Activated naive CD8-positive, alpha-beta T cell treated with anti-CD3 and anti-CD28 coated beads, Interleukin-2, amount 10 ng/mL, durations not matched to agents 7 days and 5 days (primary cell): ENCODE measurements at regions not wholly inside any gene's neighbourhood (a gene's known extent, or its start where the extent isn't known, plus 50 kb on each side); places are given as distances from the start of the nearest gene placed in this dataset.

Source experiments
- ATAC-seq: fragments of 150-1000 bp; cut with Tn5 transposase; one replicate; pipeline ENCODE4 v1.10.0; 2021; ENCODE audit warnings: low read depth, moderate library complexity
- POLR2A ChIA-PET: fragments of 350-600 bp; sonication (Branson Sonifier 250); formaldehyde crosslinking; loops from one replicate; lab custom pipeline; 2021; ENCODE audit warnings: antibody characterized with exemption; lab: Charles Lee
- DNase-seq: peaks from one replicate; pipeline ENCODE4 v3.0.0; 2021
- H3K27ac Mint-ChIP-seq: one replicate; pipeline ENCODE4 v1.8.0; 2022; ENCODE audit warnings: mild to moderate bottlenecking, mixed read lengths
- H3K27me3 Mint-ChIP-seq: one replicate; pipeline ENCODE4 v1.8.0; 2022; ENCODE audit warnings: mild to moderate bottlenecking, moderate library complexity, mixed read lengths
- H3K36me3 Mint-ChIP-seq: one replicate; pipeline ENCODE4 v1.8.0; 2021; ENCODE audit warnings: mild to moderate bottlenecking, mixed read lengths
- H3K4me1 Mint-ChIP-seq: one replicate; pipeline ENCODE4 v1.8.0; 2021; ENCODE audit warnings: mixed read lengths
- H3K4me3 Mint-ChIP-seq: one replicate; pipeline ENCODE4 v1.8.0; 2022; ENCODE audit warnings: mild to moderate bottlenecking, moderate library complexity, mixed read lengths
- H3K9me3 Mint-ChIP-seq: one replicate; pipeline ENCODE4 v1.8.0; 2021; ENCODE audit warnings: mixed read lengths

DNA sequence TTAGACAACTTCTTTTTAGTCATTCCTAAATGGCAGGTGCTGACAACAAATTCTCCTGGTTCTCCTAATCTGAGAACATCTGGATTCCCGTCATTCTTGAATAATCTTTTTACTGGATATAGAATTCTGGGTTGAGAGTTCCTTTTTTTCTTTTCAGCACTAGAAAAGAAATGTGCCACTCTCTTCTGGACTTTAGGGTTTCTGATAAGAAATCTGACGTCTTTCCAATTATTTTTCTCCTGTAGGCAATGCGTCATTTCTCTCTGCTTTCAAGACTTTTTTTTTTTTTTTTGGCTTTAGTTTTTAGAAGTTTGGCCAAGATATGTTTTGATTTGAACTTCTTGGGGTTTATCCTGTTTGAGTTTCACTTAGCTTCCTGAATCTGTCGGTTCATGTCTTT is 66.1 kb upstream of the RNF24 start:
- POLR2A ChIA-PET, result interaction anchor here (3.2 kb wide), 1 partner anchor 43 kb away, joined by 17 read pairs; no protein-coding TSS in a partner anchor
- Mint-ChIP-seq H3K36me3 (peaks cover 10% of the 10 kb centered on the region), H3K4me3 (no peak overlapping the region), H3K9me3 (peaks cover 3% of the 10 kb centered on the region), H3K27me3 (no peaks in the 10 kb centered on the region), H3K4me1 (peaks cover 43% of the 10 kb centered on the region), H3K27ac (peak overlapping the region; percentile 8)
- ATAC-seq (no peak), DNase-seq (no peak)

DNA sequence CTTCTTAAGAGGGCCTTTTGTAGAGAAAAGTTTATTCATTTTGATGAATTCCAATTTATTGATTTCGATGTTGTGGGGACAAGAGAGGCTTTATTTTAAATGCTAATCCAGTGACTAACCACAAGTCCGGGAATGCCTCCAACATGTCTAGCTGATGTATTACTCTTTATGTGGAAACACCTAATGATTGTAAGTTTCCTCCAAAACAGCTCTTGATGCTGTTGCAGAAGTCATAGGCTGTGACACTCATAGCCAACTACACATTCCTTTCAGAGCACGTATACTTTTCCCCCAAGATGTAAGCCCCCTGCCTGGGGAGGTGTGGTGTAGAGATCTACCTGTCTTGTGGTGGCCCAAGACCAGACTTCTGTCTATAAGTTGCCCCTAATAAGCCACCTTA is 61.3 kb upstream of the RNF24 start:
- Mint-ChIP-seq H3K27me3 (peaks cover 15% of the 10 kb centered on the region), H3K4me3 (no peak overlapping the region), H3K9me3 (peaks cover under 1% of the 10 kb centered on the region), H3K4me1 (peaks cover 22% of the 10 kb centered on the region), H3K27ac (no peak overlapping the region), H3K36me3 (peaks cover 2% of the 10 kb centered on the region)
- POLR2A ChIA-PET, result no interaction called here
- ATAC-seq, result no peak
- DNase-seq, result no peak

DNA sequence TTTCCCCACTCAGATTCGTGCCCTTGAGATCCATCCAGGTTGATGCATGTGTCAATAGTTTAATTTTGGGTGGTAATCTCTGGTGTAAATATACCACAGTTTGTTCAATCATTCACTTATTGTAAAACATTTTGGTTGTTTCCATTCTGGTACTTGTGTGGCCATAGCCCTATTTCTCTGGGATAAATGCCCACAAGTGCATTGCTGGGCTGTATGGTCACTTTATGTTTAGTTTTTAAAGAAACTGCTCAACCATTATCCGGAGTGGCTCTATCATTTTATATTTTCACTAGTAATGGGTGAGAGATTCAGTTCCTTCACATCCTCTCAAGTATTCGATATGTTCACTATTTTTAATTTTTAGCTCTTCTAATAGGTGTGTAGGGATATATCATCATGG is 60.7 kb upstream of the RNF24 start:
- peaks cover 21% of the 10 kb centered on the region for H3K4me1 Mint-ChIP-seq
- H3K36me3 Mint-ChIP-seq, result no peaks in the 10 kb centered on the region
- H3K27ac Mint-ChIP-seq, result no peak overlapping the region
- DNase-seq (no peak), ATAC-seq (no peak)
- no peak overlapping the region for H3K4me3 Mint-ChIP-seq
- POLR2A ChIA-PET, result no interaction called here
- H3K9me3 Mint-ChIP-seq, result no peaks in the 10 kb centered on the region
- peaks cover 15% of the 10 kb centered on the region for H3K27me3 Mint-ChIP-seq

DNA sequence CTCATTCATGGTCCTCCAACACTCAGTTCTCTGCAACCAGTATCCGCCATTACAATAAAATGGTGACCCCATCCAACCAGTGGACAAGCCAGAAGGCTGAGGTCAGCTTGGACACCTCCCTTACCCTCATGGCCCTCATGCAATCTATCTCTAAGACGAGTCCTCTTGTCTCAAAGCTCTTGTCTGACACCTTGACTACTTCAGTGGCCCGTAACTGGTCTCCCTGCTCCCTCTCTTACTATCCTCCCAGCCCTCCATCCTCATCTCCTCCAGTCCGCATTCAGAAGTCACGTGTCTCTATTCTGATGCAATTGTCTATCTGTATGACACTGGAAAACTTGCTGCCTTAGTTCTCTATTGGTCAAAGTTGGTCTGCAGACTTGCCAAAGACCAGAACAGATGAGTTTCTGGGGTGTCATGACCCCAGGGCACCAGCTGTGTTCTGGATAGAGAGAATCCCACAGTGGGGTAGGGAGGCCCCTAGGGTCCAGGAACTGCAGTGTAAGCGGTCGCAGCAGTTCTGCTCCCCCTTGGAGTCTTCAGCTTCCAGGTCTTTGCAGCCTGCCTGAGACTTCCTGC is 59.6 kb upstream of the RNF24 start:
- peaks cover 21% of the 10 kb centered on the region for H3K4me1 Mint-ChIP-seq

DNA sequence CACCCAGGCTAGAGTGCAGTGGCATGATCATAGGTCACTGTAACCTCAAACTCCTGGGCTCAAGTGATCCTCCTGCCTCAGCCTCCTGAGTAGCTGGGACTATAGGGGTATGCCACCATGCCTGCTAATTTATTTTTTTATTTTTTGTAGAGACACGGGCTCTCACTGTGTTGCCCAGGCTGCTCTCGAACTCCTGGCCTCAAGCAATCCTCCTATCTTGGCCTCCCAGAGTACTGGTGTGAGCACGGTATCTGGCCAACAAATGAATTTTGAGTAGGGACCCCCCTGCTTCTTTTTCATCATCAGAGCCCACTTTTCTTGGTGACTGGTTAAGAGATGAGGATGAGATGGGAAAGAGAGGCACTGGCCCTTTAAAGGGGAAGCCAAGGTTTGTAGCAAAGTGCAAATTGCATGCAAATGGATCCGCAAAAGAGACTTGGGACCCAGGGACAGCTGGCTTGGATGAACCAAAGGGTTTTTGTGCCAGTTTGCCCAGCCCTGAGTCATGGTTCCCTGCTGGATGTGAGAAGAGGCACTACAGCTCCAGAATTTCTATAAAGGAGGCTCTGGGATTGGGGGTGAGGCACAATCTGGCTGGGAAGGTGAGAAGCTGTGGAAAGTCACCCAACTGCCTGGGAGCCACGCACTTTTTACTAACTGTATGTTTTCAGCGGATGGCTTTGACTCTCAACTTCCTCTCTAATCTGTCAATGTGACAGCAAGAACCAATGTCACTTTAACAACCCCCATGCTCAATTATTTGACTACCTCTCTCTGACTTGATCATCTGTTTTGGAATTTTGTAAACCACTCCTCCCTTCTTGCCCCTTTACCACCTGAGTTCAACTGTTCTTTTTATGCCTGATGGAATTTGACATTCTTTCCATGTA is 58.7 kb upstream of the RNF24 start:
- Mint-ChIP-seq H3K36me3 (peaks cover 3% of the 10 kb centered on the region), H3K4me1 (peaks cover 21% of the 10 kb centered on the region), H3K27ac (no peak overlapping the region), H3K9me3 (peaks cover 3% of the 10 kb centered on the region), H3K4me3 (no peak overlapping the region), H3K27me3 (peaks cover 15% of the 10 kb centered on the region)
- ATAC-seq, result no peak
- no peak for DNase-seq
- POLR2A ChIA-PET, result interaction anchor here (0.5 kb wide), 1 partner anchor 242 kb away, joined by 3 read pairs; no protein-coding TSS in a partner anchor

More for the DNA sequence above, 59.6 kb upstream of the RNF24 start:
- POLR2A ChIA-PET, result interaction anchor here (0.5 to 0.6 kb wide), 2 partner anchors 243 to 1698 kb away, joined by 3 read pairs; no protein-coding TSS in a partner anchor
- DNase-seq (no peak), ATAC-seq (no peak)
- no peak overlapping the region for H3K4me3 Mint-ChIP-seq
- peaks cover 15% of the 10 kb centered on the region for H3K27me3 Mint-ChIP-seq
- peaks cover under 1% of the 10 kb centered on the region for H3K36me3 Mint-ChIP-seq
- no peak overlapping the region for H3K27ac Mint-ChIP-seq
- H3K9me3 Mint-ChIP-seq, result peaks cover under 1% of the 10 kb centered on the region

DNA sequence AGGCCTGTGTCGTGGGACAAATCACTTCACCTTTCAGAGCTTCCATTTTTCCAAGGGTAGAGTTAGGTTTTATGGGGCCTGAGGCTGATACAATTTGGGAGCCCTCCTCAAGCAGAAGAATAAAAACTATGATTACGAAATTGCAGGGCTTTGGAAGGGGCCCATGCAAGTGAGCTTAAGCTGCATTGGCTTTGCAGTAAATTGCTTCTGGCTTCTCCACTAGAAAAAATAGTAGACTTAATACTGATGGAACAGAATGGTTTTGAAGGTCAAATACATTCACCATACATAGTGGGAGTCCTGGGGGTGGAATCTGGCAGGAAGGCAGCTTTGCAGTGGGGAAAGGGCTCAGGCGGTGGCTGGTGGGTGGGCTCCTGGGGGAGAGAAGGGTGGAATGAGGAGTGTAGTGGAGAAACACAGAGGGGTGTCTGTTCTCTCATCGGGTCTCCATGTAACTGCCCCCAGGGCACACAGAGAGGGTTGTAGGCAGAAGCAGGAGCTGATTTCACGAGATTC is 55.9 kb upstream of the RNF24 start:
- ATAC-seq (no peak), DNase-seq (no peak)
- peaks cover 3% of the 10 kb centered on the region for H3K36me3 Mint-ChIP-seq
- no peak overlapping the region for H3K27ac Mint-ChIP-seq
- POLR2A ChIA-PET, result interaction anchor here (0.7 kb wide), 1 partner anchor 11 kb away, joined by 3 read pairs; no protein-coding TSS in a partner anchor
- peaks cover 15% of the 10 kb centered on the region for H3K27me3 Mint-ChIP-seq
- no peak overlapping the region for H3K4me3 Mint-ChIP-seq
- H3K4me1 Mint-ChIP-seq, result peaks cover 16% of the 10 kb centered on the region
- H3K9me3 Mint-ChIP-seq, result peaks cover 3% of the 10 kb centered on the region

DNA sequence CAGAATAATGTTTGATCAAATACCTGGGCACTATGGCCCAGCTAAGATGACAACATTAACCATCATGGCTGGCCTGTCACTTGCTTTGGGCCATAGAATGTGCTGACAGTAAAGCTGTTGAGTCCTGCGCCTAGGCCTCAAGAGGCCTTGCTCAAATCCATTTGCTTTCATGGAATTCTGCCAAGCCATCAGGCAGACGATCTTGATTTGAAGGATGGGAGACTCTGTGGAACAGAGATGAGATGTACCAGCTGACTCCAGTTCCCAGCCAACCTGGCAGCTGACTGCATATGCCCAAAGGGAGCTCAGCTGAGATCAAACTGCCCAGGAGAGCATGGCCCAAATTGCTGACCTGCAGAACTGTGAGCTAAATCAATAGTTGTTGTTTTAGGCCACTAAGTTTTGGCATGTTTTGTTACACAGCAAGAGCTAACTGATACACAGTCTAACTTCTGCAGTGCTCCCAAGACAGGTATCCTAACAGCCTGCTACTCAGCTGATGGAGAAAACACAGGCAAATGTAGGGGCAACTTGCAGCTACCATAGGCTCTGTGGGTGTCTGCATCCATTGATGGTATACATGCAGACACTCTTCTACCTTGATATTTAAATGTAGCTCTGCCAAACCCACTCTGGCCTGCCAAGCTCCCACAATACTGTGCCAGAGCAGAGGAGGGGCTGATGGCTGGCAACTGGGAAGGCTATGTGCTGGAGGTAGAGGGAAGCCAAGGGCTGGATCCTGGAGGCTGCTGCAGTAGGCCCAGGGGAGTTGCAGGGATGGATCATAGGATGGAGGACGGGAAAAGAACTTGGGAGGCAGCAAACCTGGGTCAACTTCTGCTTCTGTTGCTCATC is 55.2 kb upstream of the RNF24 start:
- Mint-ChIP-seq H3K4me3 (no peak overlapping the region), H3K27me3 (peaks cover 10% of the 10 kb centered on the region), H3K9me3 (peaks cover 3% of the 10 kb centered on the region), H3K27ac (no peak overlapping the region), H3K36me3 (peaks cover 3% of the 10 kb centered on the region), H3K4me1 (peaks cover 17% of the 10 kb centered on the region)
- ATAC-seq (no peak), DNase-seq (no peak)
- POLR2A ChIA-PET, result interaction anchor here (0.5 kb wide), 1 partner anchor 13 kb away, joined by 3 read pairs; no protein-coding TSS in a partner anchor

DNA sequence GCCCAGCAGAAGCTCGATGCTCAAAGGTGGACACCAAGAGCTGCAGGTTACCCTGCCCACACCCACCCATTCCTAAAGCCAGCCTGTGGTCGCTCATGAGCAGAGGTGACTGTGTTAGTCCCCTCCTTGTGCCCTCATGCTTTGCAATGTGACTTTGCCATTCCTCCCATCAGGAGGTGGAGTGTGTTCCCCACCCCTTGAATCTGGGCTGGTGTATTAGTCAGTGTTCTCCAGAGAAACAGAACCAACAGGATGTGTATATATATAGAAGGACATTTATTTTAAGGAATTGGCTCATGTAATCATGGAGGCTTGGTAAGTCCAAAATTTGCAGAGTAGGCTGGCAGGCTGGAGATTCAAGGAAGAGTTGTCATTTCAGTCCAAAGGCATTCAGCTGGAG is 54.4 kb upstream of the RNF24 start:
- peaks cover 13% of the 10 kb centered on the region for H3K4me1 Mint-ChIP-seq
- no peak for ATAC-seq

DNA sequence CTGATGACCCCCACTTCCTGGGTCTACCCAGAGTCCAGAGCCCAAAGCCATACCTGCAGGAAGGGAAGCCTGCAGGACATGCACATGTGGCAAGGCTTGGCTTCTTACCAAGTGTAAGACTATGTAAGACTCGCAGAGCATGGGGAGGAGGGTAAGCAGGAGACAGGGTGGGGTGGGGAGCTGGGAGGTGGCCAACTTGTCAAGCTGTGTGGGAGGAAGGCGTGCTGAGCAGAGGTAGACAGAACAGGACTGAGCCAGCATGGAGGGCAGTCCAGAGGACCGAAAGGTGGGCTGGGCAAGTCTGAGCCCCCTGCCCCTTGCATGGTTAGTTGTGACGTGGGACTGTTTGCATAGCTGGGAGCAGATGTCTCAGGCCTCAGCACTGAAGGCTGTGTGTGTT is 53.4 kb upstream of the RNF24 start:
- POLR2A ChIA-PET, result interaction anchor here (2.3 kb wide), 1 partner anchor 11 kb away, joined by 6 read pairs; no protein-coding TSS in a partner anchor
- DNase-seq (no peak), ATAC-seq (no peak)
- H3K36me3 Mint-ChIP-seq, result peaks cover 3% of the 10 kb centered on the region
- H3K27me3 Mint-ChIP-seq, result no peaks in the 10 kb centered on the region
- H3K27ac Mint-ChIP-seq, result no peak overlapping the region
- H3K4me3 Mint-ChIP-seq, result no peak overlapping the region
- peaks cover 11% of the 10 kb centered on the region for H3K4me1 Mint-ChIP-seq
- peaks cover 3% of the 10 kb centered on the region for H3K9me3 Mint-ChIP-seq

More for the DNA sequence above, 54.4 kb upstream of the RNF24 start:
- POLR2A ChIA-PET, result no interaction called here
- peaks cover 3% of the 10 kb centered on the region for H3K36me3 Mint-ChIP-seq
- H3K27ac Mint-ChIP-seq, result no peak overlapping the region
- H3K4me3 Mint-ChIP-seq, result no peak overlapping the region
- no peak for DNase-seq
- peaks cover 5% of the 10 kb centered on the region for H3K27me3 Mint-ChIP-seq
- H3K9me3 Mint-ChIP-seq, result peaks cover 3% of the 10 kb centered on the region

DNA sequence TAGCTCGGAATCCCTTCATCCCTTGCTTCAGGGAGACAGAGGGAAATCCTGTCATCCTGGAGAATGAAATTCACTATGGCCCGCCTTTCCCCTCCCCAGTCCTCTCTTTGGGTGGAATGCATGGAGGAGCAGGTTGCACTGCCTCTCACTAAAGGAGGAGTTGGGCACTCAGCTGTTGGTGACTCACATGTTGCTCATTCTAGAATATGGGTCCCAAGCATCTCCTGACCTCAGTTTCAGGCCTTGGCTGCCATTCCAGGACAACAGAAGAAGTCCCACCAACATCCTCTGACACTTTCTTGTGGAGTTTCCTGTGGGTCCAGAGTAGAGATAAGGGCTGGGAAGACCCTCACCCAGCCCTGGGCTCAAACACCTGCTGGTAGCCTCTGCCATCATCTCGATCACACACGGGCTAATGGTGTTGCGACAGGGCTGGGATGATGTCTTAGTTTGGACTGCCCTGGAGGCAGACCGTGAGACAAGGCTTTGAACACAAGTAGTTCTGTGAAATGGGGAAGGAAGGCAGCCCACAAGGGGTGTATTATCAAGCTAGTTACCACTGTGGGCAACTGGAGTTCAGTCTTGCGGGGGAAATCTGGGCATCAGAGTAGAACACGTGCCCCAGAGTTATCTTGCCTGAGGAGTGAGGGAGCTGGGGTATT is 52.4 kb upstream of the RNF24 start:
- DNase-seq, result no peak
- no peak for ATAC-seq
- Mint-ChIP-seq H3K27ac (no peak overlapping the region), H3K4me1 (peaks cover 11% of the 10 kb centered on the region), H3K36me3 (peaks cover 3% of the 10 kb centered on the region), H3K27me3 (no peaks in the 10 kb centered on the region), H3K9me3 (peaks cover 3% of the 10 kb centered on the region), H3K4me3 (no peak overlapping the region)
- POLR2A ChIA-PET, result interaction anchor here (2.3 kb wide), 1 partner anchor 10 kb away, joined by 6 read pairs; no protein-coding TSS in a partner anchor

DNA sequence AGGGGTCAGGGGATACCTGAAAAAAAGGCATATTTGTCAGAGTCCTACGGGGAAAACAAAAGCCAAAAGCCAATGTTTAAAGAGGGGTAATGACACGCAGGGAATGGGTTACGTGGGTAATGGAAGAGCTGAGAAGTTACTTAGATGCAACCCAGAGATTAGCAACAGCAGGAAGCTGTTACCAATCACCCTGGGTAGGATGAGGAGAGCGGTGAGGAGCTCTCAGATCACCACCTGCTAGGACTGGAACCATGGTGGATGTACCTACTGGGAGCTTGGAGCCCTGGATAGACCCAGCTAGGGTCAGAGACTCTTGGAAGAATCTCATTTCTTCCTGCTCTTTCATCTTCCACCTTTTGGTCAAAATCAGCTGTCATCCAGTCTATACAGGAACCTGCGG is 51.2 kb upstream of the RNF24 start:
- no peak for DNase-seq
- POLR2A ChIA-PET, result interaction anchor here (0.5 to 2.3 kb wide), 3 partner anchors 9 to 123 kb away, joined by 4 to 6 read pairs (median 4); no protein-coding TSS in a partner anchor
- Mint-ChIP-seq H3K36me3 (peaks cover 3% of the 10 kb centered on the region), H3K4me3 (no peak overlapping the region), H3K9me3 (peaks cover 3% of the 10 kb centered on the region), H3K27ac (no peak overlapping the region), H3K27me3 (no peaks in the 10 kb centered on the region), H3K4me1 (peaks cover 11% of the 10 kb centered on the region)
- ATAC-seq, result no peak

DNA sequence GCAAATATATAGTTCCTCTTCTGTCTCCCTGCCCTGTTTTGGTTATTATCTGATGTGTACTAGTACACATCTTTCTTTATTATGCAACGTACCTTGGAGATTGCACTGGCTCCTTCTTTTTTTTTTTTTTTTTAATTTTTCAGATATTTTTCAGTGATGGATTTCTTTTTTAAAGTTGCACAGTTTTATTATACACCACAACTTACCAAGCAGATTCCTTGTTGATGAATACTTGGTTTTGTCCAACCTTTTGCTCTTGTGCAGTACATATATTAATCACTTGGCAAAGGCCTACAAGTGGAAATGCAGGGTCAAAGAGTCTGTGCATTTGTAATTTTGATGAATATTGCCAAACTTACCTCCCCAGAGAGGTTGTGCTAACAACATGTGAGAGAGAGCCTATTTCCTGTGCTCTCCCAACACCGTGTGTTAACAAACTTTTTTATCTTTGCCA is 50.1 kb upstream of the RNF24 start:
- peaks cover 12% of the 10 kb centered on the region for H3K4me1 Mint-ChIP-seq
- POLR2A ChIA-PET, result interaction anchor here (0.6 kb wide), 1 partner anchor 146 kb away, joined by 3 read pairs; no protein-coding TSS in a partner anchor

More for the DNA sequence above, 50.1 kb upstream of the RNF24 start:
- H3K27ac Mint-ChIP-seq, result no peak overlapping the region
- no peak for DNase-seq
- H3K36me3 Mint-ChIP-seq, result peaks cover 3% of the 10 kb centered on the region
- no peak overlapping the region for H3K4me3 Mint-ChIP-seq
- ATAC-seq, result no peak
- no peaks in the 10 kb centered on the region for H3K27me3 Mint-ChIP-seq
- H3K9me3 Mint-ChIP-seq, result peaks cover 3% of the 10 kb centered on the region
